ENCODE measurements at regions not wholly inside any gene's neighbourhood (a gene's known extent, or its start where the extent isn't known, plus 50 kb on each side); places are given as distances from the start of the nearest gene placed in this dataset.

GRCh38 chr17:71921796-71922195, 199.0 kb upstream of the SOX9 start:
- Histone ChIP-seq H3K4me1 (ENCODE audit: control insufficient read depth, insufficient read depth, low read length, poor library complexity, severe bottlenecking) (no peaks in the 10 kb centered on the region), H3K27me3 (replicated peaks; ENCODE audit: control insufficient read depth, insufficient read depth, low read length, poor library complexity, severe bottlenecking) (no peaks in the 10 kb centered on the region), H3K27ac (ENCODE audit: insufficient read depth, low read length, poor library complexity, severe bottlenecking) (no peak overlapping the region), H3K9me3 (ENCODE audit: control insufficient read depth, low read length) (no peaks in the 10 kb centered on the region), H3K4me3 (ENCODE audit: insufficient read depth, low read depth, low read length, poor library complexity, severe bottlenecking) (no peak overlapping the region), H3K36me3 (ENCODE audit: control insufficient read depth, insufficient read depth, low read length) (no peaks in the 10 kb centered on the region)
- no peak for DNase-seq

DNA sequence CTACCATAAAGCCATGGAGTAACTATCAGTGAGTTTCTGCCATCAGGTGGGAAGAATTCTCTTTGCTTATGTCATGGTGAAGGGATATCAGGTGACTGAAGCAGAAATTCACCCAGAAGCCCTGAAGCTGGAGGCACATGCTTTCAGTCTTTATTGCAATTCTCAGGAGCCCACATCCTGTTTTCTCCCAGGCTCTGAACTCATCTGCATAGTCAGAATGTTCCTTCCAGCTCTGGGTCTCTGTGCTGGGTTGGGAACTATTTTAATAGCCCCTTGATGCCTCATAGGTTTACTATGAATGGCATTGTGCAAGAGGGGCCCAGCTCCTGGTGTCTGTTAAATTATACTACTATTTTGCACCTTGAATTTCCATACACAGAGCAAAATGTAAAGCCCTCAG, 198.4 kb upstream of the SOX9 start:
- H3K36me3 ChIP-seq (ENCODE audit: control insufficient read depth, insufficient read depth, low read length), result no peaks in the 10 kb centered on the region
- no peak overlapping the region for H3K4me3 ChIP-seq (ENCODE audit: insufficient read depth, low read depth, low read length, poor library complexity, severe bottlenecking)
- no peaks in the 10 kb centered on the region for H3K9me3 ChIP-seq (ENCODE audit: control insufficient read depth, low read length)
- H3K27ac ChIP-seq (ENCODE audit: insufficient read depth, low read length, poor library complexity, severe bottlenecking), result no peak overlapping the region
- H3K4me1 ChIP-seq (ENCODE audit: control insufficient read depth, insufficient read depth, low read length, poor library complexity, severe bottlenecking), result no peaks in the 10 kb centered on the region
- H3K27me3 ChIP-seq (replicated peaks; ENCODE audit: control insufficient read depth, insufficient read depth, low read length, poor library complexity, severe bottlenecking), result no peaks in the 10 kb centered on the region
- no peak for DNase-seq

GRCh38 chr17:71926746-71927398, 193.9 kb upstream of the SOX9 start:
- H3K27ac ChIP-seq (ENCODE audit: insufficient read depth, low read length, poor library complexity, severe bottlenecking), result no peak overlapping the region
- no peak overlapping the region for H3K4me3 ChIP-seq (ENCODE audit: insufficient read depth, low read depth, low read length, poor library complexity, severe bottlenecking)
- DNase-seq, result no peak
- H3K9me3 ChIP-seq (ENCODE audit: control insufficient read depth, low read length), result no peaks in the 10 kb centered on the region
- no peaks in the 10 kb centered on the region for H3K27me3 ChIP-seq (replicated peaks; ENCODE audit: control insufficient read depth, insufficient read depth, low read length, poor library complexity, severe bottlenecking)
- no peaks in the 10 kb centered on the region for H3K36me3 ChIP-seq (ENCODE audit: control insufficient read depth, insufficient read depth, low read length)
- no peaks in the 10 kb centered on the region for H3K4me1 ChIP-seq (ENCODE audit: control insufficient read depth, insufficient read depth, low read length, poor library complexity, severe bottlenecking)

DNA sequence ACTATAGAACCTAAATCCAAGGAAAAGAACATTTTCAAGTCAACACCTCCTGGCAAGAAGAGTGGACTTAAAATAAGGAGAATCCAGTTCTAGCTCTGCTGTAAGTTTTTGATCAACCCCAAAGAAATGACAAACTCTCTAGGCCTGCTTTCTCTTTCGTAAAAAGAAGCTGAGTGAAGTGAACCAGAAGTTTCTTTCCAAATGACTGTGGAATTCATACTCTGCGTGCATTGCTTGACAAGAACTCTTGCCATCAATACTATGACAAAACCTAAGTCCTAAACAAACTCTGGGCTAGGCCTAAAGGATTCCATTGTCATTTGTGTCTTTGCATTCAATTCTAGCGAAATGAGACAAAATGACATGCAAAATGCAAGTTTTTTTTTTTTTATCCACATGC, 187.5 kb upstream of the SOX9 start:
- H3K9me3 ChIP-seq (ENCODE audit: control insufficient read depth, low read length), result no peaks in the 10 kb centered on the region
- no peak overlapping the region for H3K27ac ChIP-seq (ENCODE audit: insufficient read depth, low read length, poor library complexity, severe bottlenecking)
- no peak overlapping the region for H3K4me3 ChIP-seq (ENCODE audit: insufficient read depth, low read depth, low read length, poor library complexity, severe bottlenecking)
- H3K27me3 ChIP-seq (replicated peaks; ENCODE audit: control insufficient read depth, insufficient read depth, low read length, poor library complexity, severe bottlenecking), result no peaks in the 10 kb centered on the region
- H3K4me1 ChIP-seq (ENCODE audit: control insufficient read depth, insufficient read depth, low read length, poor library complexity, severe bottlenecking), result no peaks in the 10 kb centered on the region
- no peaks in the 10 kb centered on the region for H3K36me3 ChIP-seq (ENCODE audit: control insufficient read depth, insufficient read depth, low read length)
- DNase-seq, result no peak

DNA sequence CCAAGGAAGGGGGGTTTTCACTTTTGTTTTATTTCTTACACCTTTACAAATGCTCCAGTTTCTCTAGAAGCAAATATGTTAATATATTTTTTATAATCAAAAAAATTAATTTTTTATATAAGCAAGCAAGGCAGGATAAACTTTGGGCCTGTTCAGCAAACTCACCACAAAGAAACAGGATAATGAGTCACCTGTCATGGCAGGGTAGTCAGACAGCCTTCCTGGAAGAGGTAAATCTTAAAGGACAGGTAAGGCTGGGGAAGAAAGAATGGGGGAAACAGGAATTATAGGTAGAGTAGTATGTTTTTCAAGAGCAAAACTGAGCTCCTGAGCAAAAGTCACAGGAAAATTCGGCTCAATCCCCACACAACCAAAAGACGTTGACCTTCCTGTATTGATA, 186.3 kb upstream of the SOX9 start:
- H3K27ac ChIP-seq (ENCODE audit: insufficient read depth, low read length, poor library complexity, severe bottlenecking), result no peak overlapping the region
- H3K27me3 ChIP-seq (replicated peaks; ENCODE audit: control insufficient read depth, insufficient read depth, low read length, poor library complexity, severe bottlenecking), result no peaks in the 10 kb centered on the region
- no peak overlapping the region for H3K4me3 ChIP-seq (ENCODE audit: insufficient read depth, low read depth, low read length, poor library complexity, severe bottlenecking)
- H3K4me1 ChIP-seq (ENCODE audit: control insufficient read depth, insufficient read depth, low read length, poor library complexity, severe bottlenecking), result no peaks in the 10 kb centered on the region
- H3K36me3 ChIP-seq (ENCODE audit: control insufficient read depth, insufficient read depth, low read length), result no peaks in the 10 kb centered on the region
- no peak for DNase-seq
- H3K9me3 ChIP-seq (ENCODE audit: control insufficient read depth, low read length), result no peaks in the 10 kb centered on the region

GRCh38 chr17:71935341-71935740, 185.5 kb upstream of the SOX9 start:
- Histone ChIP-seq H3K9me3 (ENCODE audit: control insufficient read depth, low read length) (no peaks in the 10 kb centered on the region), H3K4me1 (ENCODE audit: control insufficient read depth, insufficient read depth, low read length, poor library complexity, severe bottlenecking) (no peaks in the 10 kb centered on the region), H3K27ac (ENCODE audit: insufficient read depth, low read length, poor library complexity, severe bottlenecking) (no peak overlapping the region), H3K27me3 (replicated peaks; ENCODE audit: control insufficient read depth, insufficient read depth, low read length, poor library complexity, severe bottlenecking) (no peaks in the 10 kb centered on the region), H3K36me3 (ENCODE audit: control insufficient read depth, insufficient read depth, low read length) (no peaks in the 10 kb centered on the region), H3K4me3 (ENCODE audit: insufficient read depth, low read depth, low read length, poor library complexity, severe bottlenecking) (no peak overlapping the region)
- DNase-seq, result no peak

DNA sequence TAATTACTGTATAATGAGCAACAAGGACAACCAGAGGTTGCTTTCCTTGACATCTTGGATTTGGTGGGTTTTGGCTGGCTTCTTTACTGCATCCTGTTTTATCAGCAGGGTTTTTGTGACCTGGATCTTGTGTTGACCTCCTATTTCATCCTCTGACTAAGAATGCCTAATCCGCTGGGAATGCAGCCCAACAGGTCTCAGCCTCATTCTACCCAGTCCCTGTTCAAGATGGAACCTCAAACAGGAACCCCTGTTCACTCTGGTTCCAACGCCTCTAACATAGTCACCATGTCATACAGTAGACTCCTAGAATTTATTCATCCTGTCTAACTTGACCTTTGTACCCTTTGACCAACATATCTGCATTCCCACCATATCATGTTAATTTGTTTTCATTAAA, 183.8 kb upstream of the SOX9 start:
- no peak overlapping the region for H3K4me3 ChIP-seq (ENCODE audit: insufficient read depth, low read depth, low read length, poor library complexity, severe bottlenecking)
- no peak overlapping the region for H3K27ac ChIP-seq (ENCODE audit: insufficient read depth, low read length, poor library complexity, severe bottlenecking)
- H3K36me3 ChIP-seq (ENCODE audit: control insufficient read depth, insufficient read depth, low read length), result no peaks in the 10 kb centered on the region
- no peaks in the 10 kb centered on the region for H3K4me1 ChIP-seq (ENCODE audit: control insufficient read depth, insufficient read depth, low read length, poor library complexity, severe bottlenecking)
- no peaks in the 10 kb centered on the region for H3K27me3 ChIP-seq (replicated peaks; ENCODE audit: control insufficient read depth, insufficient read depth, low read length, poor library complexity, severe bottlenecking)
- H3K9me3 ChIP-seq (ENCODE audit: control insufficient read depth, low read length), result no peaks in the 10 kb centered on the region
- DNase-seq, result no peak

GRCh38 chr17:71937914-71938313, 182.9 kb upstream of the SOX9 start:
- Histone ChIP-seq H3K27ac (ENCODE audit: insufficient read depth, low read length, poor library complexity, severe bottlenecking) (no peak overlapping the region), H3K36me3 (ENCODE audit: control insufficient read depth, insufficient read depth, low read length) (no peaks in the 10 kb centered on the region), H3K27me3 (replicated peaks; ENCODE audit: control insufficient read depth, insufficient read depth, low read length, poor library complexity, severe bottlenecking) (no peaks in the 10 kb centered on the region), H3K4me3 (ENCODE audit: insufficient read depth, low read depth, low read length, poor library complexity, severe bottlenecking) (no peak overlapping the region), H3K9me3 (ENCODE audit: control insufficient read depth, low read length) (no peaks in the 10 kb centered on the region), H3K4me1 (ENCODE audit: control insufficient read depth, insufficient read depth, low read length, poor library complexity, severe bottlenecking) (no peaks in the 10 kb centered on the region)
- no peak for DNase-seq

DNA sequence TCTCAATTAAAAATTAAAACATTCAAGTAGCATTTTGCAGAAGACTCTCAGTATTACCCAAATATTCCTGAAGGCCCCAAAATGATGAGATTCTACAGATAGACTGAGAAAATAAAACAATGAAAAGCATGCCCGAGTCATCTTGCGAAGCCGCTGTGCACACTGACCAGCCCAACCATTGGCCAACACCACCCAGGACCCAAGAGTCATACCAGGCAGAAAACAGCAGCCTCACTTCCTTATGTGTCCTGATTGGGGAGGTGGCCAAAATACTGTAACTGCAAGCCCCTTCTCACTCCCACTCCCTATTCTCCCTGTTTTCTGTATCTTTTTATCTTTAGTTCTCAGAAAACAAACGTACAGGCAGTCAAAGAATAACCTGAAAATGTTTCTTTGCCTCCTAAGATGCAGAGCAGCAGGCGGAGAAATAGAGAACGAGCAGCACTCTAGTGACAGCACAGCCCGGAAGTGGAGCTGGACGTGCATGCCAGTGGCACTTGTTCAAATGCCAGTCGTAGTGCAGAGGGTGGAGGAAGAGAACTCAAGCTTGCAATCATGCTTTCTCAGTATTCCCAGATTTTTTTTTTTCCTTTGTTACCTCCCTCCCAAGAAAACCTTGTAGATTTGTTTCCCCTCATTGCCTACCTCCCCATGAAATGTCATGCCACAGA, 182.3 kb upstream of the SOX9 start:
- DNase-seq, result no peak
- H3K4me1 ChIP-seq (ENCODE audit: control insufficient read depth, insufficient read depth, low read length, poor library complexity, severe bottlenecking), result no peaks in the 10 kb centered on the region
- H3K27ac ChIP-seq (ENCODE audit: insufficient read depth, low read length, poor library complexity, severe bottlenecking), result no peak overlapping the region
- H3K36me3 ChIP-seq (ENCODE audit: control insufficient read depth, insufficient read depth, low read length), result no peaks in the 10 kb centered on the region
- no peak overlapping the region for H3K4me3 ChIP-seq (ENCODE audit: insufficient read depth, low read depth, low read length, poor library complexity, severe bottlenecking)
- no peaks in the 10 kb centered on the region for H3K9me3 ChIP-seq (ENCODE audit: control insufficient read depth, low read length)
- H3K27me3 ChIP-seq (replicated peaks; ENCODE audit: control insufficient read depth, insufficient read depth, low read length, poor library complexity, severe bottlenecking), result no peaks in the 10 kb centered on the region

DNA sequence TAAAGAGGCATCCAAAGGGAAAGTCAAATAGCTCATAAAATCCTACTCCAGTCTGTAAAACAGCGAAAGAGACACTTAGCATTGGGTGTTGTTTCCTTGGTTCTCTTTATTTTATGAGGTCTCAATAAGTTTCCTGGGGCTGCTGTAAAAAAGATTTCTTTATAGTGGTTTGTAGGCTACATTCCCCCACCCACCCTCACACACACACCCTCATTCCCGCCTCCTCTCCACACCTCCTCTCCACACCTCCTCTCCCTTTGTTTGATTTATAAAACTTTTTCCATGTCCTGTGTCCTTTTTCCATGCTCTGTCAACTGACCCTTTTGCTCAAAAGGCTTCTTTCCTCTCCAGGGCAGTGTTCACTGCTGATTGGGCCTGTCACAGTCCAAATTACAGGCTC, 178.9 kb upstream of the SOX9 start:
- Histone ChIP-seq H3K4me1 (ENCODE audit: control insufficient read depth, insufficient read depth, low read length, poor library complexity, severe bottlenecking) (no peaks in the 10 kb centered on the region), H3K4me3 (ENCODE audit: insufficient read depth, low read depth, low read length, poor library complexity, severe bottlenecking) (no peak overlapping the region), H3K9me3 (ENCODE audit: control insufficient read depth, low read length) (no peaks in the 10 kb centered on the region), H3K27me3 (replicated peaks; ENCODE audit: control insufficient read depth, insufficient read depth, low read length, poor library complexity, severe bottlenecking) (no peaks in the 10 kb centered on the region), H3K36me3 (ENCODE audit: control insufficient read depth, insufficient read depth, low read length) (no peaks in the 10 kb centered on the region), H3K27ac (ENCODE audit: insufficient read depth, low read length, poor library complexity, severe bottlenecking) (no peak overlapping the region)
- DNase-seq, result no peak
